ENCODE measurements at regions not wholly inside any gene's neighbourhood (a gene's known extent, or its start where the extent isn't known, plus 50 kb on each side); places are given as distances from the start of the nearest gene placed in this dataset.

GRCh38 chr1:62370594-62370993 is 51.4 kb upstream of the KANK4 start:
- DNase-seq, result no peak

GRCh38 chr1:62371375-62371774 is 52.1 kb upstream of the KANK4 start:
- DNase-seq, result no peak

- no peak for DNase-seq
These were observed 54.0 kb upstream of the KANK4 start for GRCh38 chr1:62373221-62373620.

GRCh38 chr1:62377043-62377562 is 57.9 kb upstream of the KANK4 start:
- no peak for DNase-seq

- DNase-seq, result no peak
These were observed 56.7 kb upstream of the USP1 start for GRCh38 chr1:62380181-62380580.

- DNase-seq, result peak; percentile 58
These were observed 54.8 kb upstream of the USP1 start for GRCh38 chr1:62381831-62382657.

GRCh38 chr1:62382658-62382955 is 54.2 kb upstream of the USP1 start:
- DNase-seq, result no peak

- peak; percentile 91 for DNase-seq
These were observed 52.4 kb upstream of the USP1 start for GRCh38 chr1:62384276-62385005.

GRCh38 chr1:62385923-62386322 is 50.9 kb upstream of the USP1 start:
- DNase-seq, result no peak

- DNase-seq, result no peak
These were observed 50.3 kb upstream of the USP1 start for GRCh38 chr1:62386351-62387121.

Data from fibroblast of skin of right biceps (primary cell).